PC-9 (cell line): ENCODE measurements at regions not wholly inside any gene's neighbourhood (a gene's known extent, or its start where the extent isn't known, plus 50 kb on each side); places are given as distances from the start of the nearest gene placed in this dataset.

Experiments used
- BruUV-seq: library from RNA; stranded (reverse); fragments of 400-500 nt; replicated peaks from 2 replicates; lab custom pipeline; 2021; lab: Mats Ljungman, UMichigan
- CTCF ChIA-PET: fragments of 300-600 bp; sonication (Branson Sonifier 250); formaldehyde crosslinking; loops from one replicate; lab custom pipeline; 2022; ENCODE audit warnings: antibody characterized with exemption; lab: Charles Lee
- POLR2A ChIA-PET: fragments of 300-600 bp; sonication (Branson Sonifier 250); formaldehyde crosslinking; loops from one replicate; lab custom pipeline; 2022; ENCODE audit warnings: antibody characterized with exemption; ENCODE audit not compliant: unreplicated experiment; lab: Charles Lee
- DNase-seq, 2 experiments: peaks; one replicate each; pipeline versions ENCODE4 v3.0.0 to v3.0.0-alpha.2; 2015 to 2022; ENCODE audit warnings: mixed read lengths in 1 of 2
- H2AFZ ChIP-seq: fragments of 200-600 bp; sonication (generic); 2 replicates; pipeline ENCODE4 v1.8.1; 2017; ENCODE audit warnings: antibody characterized with exemption
- H3F3A ChIP-seq: fragments of 200-600 bp; sonication (generic); 2 replicates; pipeline ENCODE4 v1.8.1; 2017; ENCODE audit warnings: antibody characterized with exemption, mild to moderate bottlenecking, low read depth; ENCODE audit not compliant: insufficient read depth
- H3K27ac ChIP-seq: fragments of 200-600 bp; sonication (generic); 2 replicates; pipeline ENCODE4 v1.6.1; 2016; ENCODE audit warnings: mixed run types
- H3K27me3 ChIP-seq: fragments of 200-600 bp; sonication (generic); 2 replicates; pipeline ENCODE4 v1.6.1; 2016; ENCODE audit warnings: low read depth, mixed run types; ENCODE audit not compliant: insufficient read depth
- H3K36me3 ChIP-seq: fragments of 200-600 bp; sonication (generic); 2 replicates; pipeline ENCODE4 v1.6.1; 2016; ENCODE audit warnings: low read depth, mixed run types
- H3K4me1 ChIP-seq: fragments of 200-600 bp; sonication (generic); replicated peaks from 2 replicates; pipeline ENCODE4 v1.6.1; 2016; ENCODE audit warnings: mixed run types; ENCODE audit not compliant: insufficient read depth
- H3K4me2 ChIP-seq: fragments of 200-600 bp; sonication (generic); 2 replicates; pipeline ENCODE4 v1.6.1; 2017; ENCODE audit warnings: mixed run types
- H3K4me3 ChIP-seq: fragments of 200-600 bp; sonication (generic); 2 replicates; pipeline ENCODE4 v1.6.1; 2016; ENCODE audit warnings: mixed run types
- H3K79me2 ChIP-seq: fragments of 200-600 bp; sonication (generic); 2 replicates; pipeline ENCODE4 v1.6.1; 2017; ENCODE audit warnings: low read depth, mixed run types
- H3K9me2 ChIP-seq: fragments of 200-600 bp; sonication (generic); 2 replicates; pipeline ENCODE4 v1.8.1; 2017; ENCODE audit warnings: mild to moderate bottlenecking; ENCODE audit not compliant: insufficient read depth
- H3K9me3 ChIP-seq: fragments of 200-600 bp; sonication (generic); 2 replicates; pipeline ENCODE4 v1.8.1; 2016; ENCODE audit warnings: low read depth; ENCODE audit not compliant: insufficient read depth
- H4K20me1 ChIP-seq: fragments of 200-600 bp; sonication (generic); 2 replicates; pipeline ENCODE4 v1.8.1; 2017; ENCODE audit not compliant: insufficient read depth
- CTCF ChIP-seq: fragments of 200-600 bp; sonication (generic); conservative IDR thresholded peaks from 2 replicates; pipeline ENCODE4 v1.6.1; 2017; ENCODE audit warnings: mixed run types, antibody characterized with exemption, mild to moderate bottlenecking, moderate library complexity
- EZH2 ChIP-seq: fragments of 200-600 bp; sonication (generic); IDR thresholded peaks from 2 replicates; pipeline ENCODE4 v1.8.0; 2017; ENCODE audit warnings: antibody characterized with exemption, low read depth
- intact Hi-C: fragments of 100-400 bp; cut with micrococcal nuclease; formaldehyde crosslinking; loops from one replicate; pipeline ENCODE4 v1.10.0; 2022; ENCODE audit not compliant: unreplicated experiment

- Histone ChIP-seq H3K27me3 (peaks cover 95% of the 10 kb centered on the region), H3K9me2 (no peaks in the 10 kb centered on the region), H3F3A (no peaks in the 10 kb centered on the region), H3K4me3 (no peak overlapping the region), H3K4me1 (no peaks in the 10 kb centered on the region), H3K9me3 (no peaks in the 10 kb centered on the region), H3K27ac (no peak overlapping the region), H2AFZ (no peak overlapping the region), H3K4me2 (no peak overlapping the region), H4K20me1 (no peaks in the 10 kb centered on the region; the same call in 1 of the 2 replicates), H3K36me3 (no peaks in the 10 kb centered on the region), H3K79me2 (no peaks in the 10 kb centered on the region)
- BruUV-seq = no TSS peak
- ChIA-PET POLR2A (no interaction called here), CTCF (no interaction called here)
- no peak for DNase-seq
- intact Hi-C loops = no loop called here
- TF ChIP-seq EZH2 (no peak), CTCF (no peak)
These were observed 386.7 kb downstream of the BRD1 start for GRCh38 chr22:49440931-49441330.

- intact Hi-C loops = no loop called here
- Histone ChIP-seq H3K79me2 (no peaks in the 10 kb centered on the region), H3K4me2 (no peak overlapping the region), H3K4me3 (no peak overlapping the region), H3K27me3 (peaks cover 95% of the 10 kb centered on the region), H3K9me3 (no peaks in the 10 kb centered on the region), H3K36me3 (no peaks in the 10 kb centered on the region), H3K9me2 (no peaks in the 10 kb centered on the region), H3K27ac (no peak overlapping the region), H3K4me1 (no peaks in the 10 kb centered on the region), H3F3A (no peaks in the 10 kb centered on the region), H4K20me1 (no peaks in the 10 kb centered on the region; the same call in 1 of the 2 replicates), H2AFZ (no peak overlapping the region)
- DNase-seq = no peak
- POLR2A ChIA-PET = no interaction called here
- TF ChIP-seq EZH2 = no peak
- no peak for TF ChIP-seq CTCF
- no TSS peak for BruUV-seq
- CTCF ChIA-PET = no interaction called here
These were observed 388.3 kb downstream of the BRD1 start for GRCh38 chr22:49439373-49439772.

GRCh38 chr22:49437956-49438355 is 389.7 kb downstream of the BRD1 start:
- H3K4me3 ChIP-seq = no peak overlapping the region
- TF ChIP-seq CTCF = no peak
- peaks cover 96% of the 10 kb centered on the region for H3K27me3 ChIP-seq
- no peak overlapping the region for H2AFZ ChIP-seq
- no peaks in the 10 kb centered on the region for H3K4me1 ChIP-seq
- no peaks in the 10 kb centered on the region for H3K79me2 ChIP-seq
- ChIA-PET POLR2A (no interaction called here), CTCF (no interaction called here)
- no peak overlapping the region for H3K4me2 ChIP-seq
- no peaks in the 10 kb centered on the region for H3F3A ChIP-seq
- no peaks in the 10 kb centered on the region; the same call in 1 of the 2 replicates for H4K20me1 ChIP-seq
- H3K9me2 ChIP-seq = no peaks in the 10 kb centered on the region
- no peak for DNase-seq
- H3K36me3 ChIP-seq = no peaks in the 10 kb centered on the region
- no peak overlapping the region for H3K27ac ChIP-seq
- no TSS peak for BruUV-seq
- intact Hi-C loops = no loop called here
- no peaks in the 10 kb centered on the region for H3K9me3 ChIP-seq
